ENCODE measurements at regions not wholly inside any gene's neighbourhood (a gene's known extent, or its start where the extent isn't known, plus 50 kb on each side); places are given as distances from the start of the nearest gene placed in this dataset.

- peak in 1 of 4 donors; percentile 13 for TF ChIP-seq CTCF (IDR thresholded peaks at IDR 0.05)
- no peak for TF ChIP-seq POLR2A (IDR thresholded peaks at IDR 0.05)
Measured at GRCh38 chr5:92222449-92222848, 839.3 kb upstream of the ARRDC3 start.
